CD4-positive, alpha-beta memory T cell (primary cell): ENCODE measurements at regions not wholly inside any gene's neighbourhood (a gene's known extent, or its start where the extent isn't known, plus 50 kb on each side); places are given as distances from the start of the nearest gene placed in this dataset.
"Not testable (repeated sequence)": the region's sequence is repeated elsewhere in the genome, so short reads cannot be mapped to it uniquely, and the experiment has no call there.

Experiments used
- CTCF ChIA-PET: fragments of 350-600 bp; sonication (Branson Sonifier 250); formaldehyde crosslinking; loops from one replicate; lab custom pipeline; 2021; ENCODE audit warnings: inconsistent platforms; ENCODE audit not compliant: partially characterized antibody; lab: Charles Lee
- POLR2A ChIA-PET: fragments of 350-600 bp; sonication (Branson Sonifier 250); formaldehyde crosslinking; loops from one replicate; lab custom pipeline; 2021; ENCODE audit not compliant: partially characterized antibody; lab: Charles Lee
- DNase-seq, 5 donors: peaks; one replicate each; pipeline versions ENCODE4 v3.0.0 to v3.0.0-alpha.2; 2020 to 2022; ENCODE audit warnings: mixed read lengths in 1 of 5
- H3K27ac ChIP-seq: one replicate; pipeline ENCODE4 v1.7.0; 2013; ENCODE audit warnings: low read depth, low read length
- H3K27me3 ChIP-seq: 2 replicates; pipeline ENCODE4 v1.7.0; 2013; ENCODE audit warnings: mild to moderate bottlenecking, low read length, moderate library complexity; ENCODE audit not compliant: insufficient read depth
- H3K36me3 ChIP-seq: 2 replicates; pipeline ENCODE4 v1.7.0; 2013; ENCODE audit warnings: mild to moderate bottlenecking, low read length, moderate library complexity; ENCODE audit not compliant: insufficient read depth
- H3K4me1 ChIP-seq: 2 replicates; pipeline ENCODE4 v1.7.0; 2013; ENCODE audit warnings: mild to moderate bottlenecking, low read length, moderate library complexity; ENCODE audit not compliant: insufficient read depth
- H3K4me3 ChIP-seq, 2 donors: one replicate each; pipeline ENCODE4 v1.7.0; 2013; ENCODE audit warnings: low read length in 2 of 2, mild to moderate bottlenecking in 1 of 2
- H3K9me3 ChIP-seq, 2 donors: one replicate each; pipeline ENCODE4 v1.7.0; 2013; ENCODE audit warnings: low read length in 2 of 2, control low read depth in 1 of 2; ENCODE audit not compliant: control insufficient read depth in 1 of 2
- H3K27ac Mint-ChIP-seq, 7 donors: one replicate each; pipeline ENCODE4 v1.8.0; 2020 to 2021; ENCODE audit warnings: mixed read lengths in 7 of 7, mild to moderate bottlenecking in 6 of 7, inconsistent platforms in 3 of 7, moderate library complexity in 3 of 7
- H3K27me3 Mint-ChIP-seq, 2 donors: one replicate each; pipeline ENCODE4 v1.8.0; 2020 to 2021; ENCODE audit warnings: mixed read lengths in 2 of 2
- H3K36me3 Mint-ChIP-seq, 2 donors: one replicate each; pipeline ENCODE4 v1.8.0; 2020 to 2021; ENCODE audit warnings: mixed read lengths in 2 of 2, inconsistent platforms in 1 of 2, mild to moderate bottlenecking in 1 of 2
- H3K4me1 Mint-ChIP-seq, 4 donors: one replicate each; pipeline ENCODE4 v1.8.0; 2020 to 2021; ENCODE audit warnings: mixed read lengths in 4 of 4, mild to moderate bottlenecking in 1 of 4
- H3K4me3 Mint-ChIP-seq, 8 donors: one replicate each; pipeline ENCODE4 v1.8.0; 2020 to 2021; ENCODE audit warnings: mixed read lengths in 8 of 8, mild to moderate bottlenecking in 7 of 8, moderate library complexity in 6 of 8, inconsistent platforms in 3 of 8
- H3K9me3 Mint-ChIP-seq, 8 donors: one replicate each; pipeline ENCODE4 v1.8.0; 2020 to 2021; ENCODE audit warnings: mixed read lengths in 8 of 8, mild to moderate bottlenecking in 5 of 8, inconsistent platforms in 3 of 8, moderate library complexity in 1 of 8
- intact Hi-C: fragments of 100-400 bp; cut with micrococcal nuclease; formaldehyde crosslinking; loops from one replicate; pipeline ENCODE4 v1.15.1; 2023

- intact Hi-C loops, H3K9me3 Mint-ChIP-seq, DNase-seq, POLR2A ChIA-PET, H3K4me3 ChIP-seq, H3K9me3 ChIP-seq, CTCF ChIA-PET, H3K36me3 ChIP-seq, H3K27ac Mint-ChIP-seq, H3K4me1 ChIP-seq, H3K27me3 Mint-ChIP-seq, H3K27ac ChIP-seq, H3K4me1 Mint-ChIP-seq, H3K27me3 ChIP-seq, H3K36me3 Mint-ChIP-seq, H3K4me3 Mint-ChIP-seq: not testable (repeated sequence)
Measured at GRCh38 chr2:55124682-55125081, 74.4 kb upstream of the RTN4 start.

GRCh38 chr2:55123851-55124269 lies 73.6 kb upstream of the RTN4 start:
- peaks cover 0 to 5% (median 0%) of the 10 kb centered on the region in 8 donors for H3K9me3 Mint-ChIP-seq
- POLR2A ChIA-PET = no interaction called here
- intact Hi-C loops = no loop called here
- peaks cover 0 to 2% (median under 1%) of the 10 kb centered on the region in 4 donors for H3K4me1 Mint-ChIP-seq
- no peak overlapping the region for H3K4me3 ChIP-seq
- H3K27ac ChIP-seq = no peak overlapping the region
- peak overlapping the region in 1 of 7 donors; percentile 30 for H3K27ac Mint-ChIP-seq
- no peaks in the 10 kb centered on the region for H3K4me1 ChIP-seq
- no peaks in the 10 kb centered on the region for H3K27me3 ChIP-seq
- DNase-seq = no peak
- no peaks in the 10 kb centered on the region for H3K36me3 ChIP-seq
- H3K9me3 ChIP-seq = no peaks in the 10 kb centered on the region
- H3K4me3 Mint-ChIP-seq = no peak overlapping the region
- H3K36me3 Mint-ChIP-seq = no peaks in the 10 kb centered on the region
- CTCF ChIA-PET = no interaction called here
- H3K27me3 Mint-ChIP-seq = no peaks in the 10 kb centered on the region

GRCh38 chr2:55120634-55121359 lies 70.5 kb upstream of the RTN4 start:
- no peak for DNase-seq
- no peaks in the 10 kb centered on the region for H3K27me3 ChIP-seq
- peaks cover 0 to 5% (median 0%) of the 10 kb centered on the region in 8 donors for H3K9me3 Mint-ChIP-seq
- H3K4me3 Mint-ChIP-seq = no peak overlapping the region
- peaks cover 0 to 5% (median 1%) of the 10 kb centered on the region in 4 donors for H3K4me1 Mint-ChIP-seq
- H3K9me3 ChIP-seq = no peaks in the 10 kb centered on the region
- no peaks in the 10 kb centered on the region for H3K4me1 ChIP-seq
- H3K36me3 Mint-ChIP-seq = no peaks in the 10 kb centered on the region
- H3K27me3 Mint-ChIP-seq = peaks cover 0 to 3% of the 10 kb centered on the region in 2 donors
- no peaks in the 10 kb centered on the region for H3K36me3 ChIP-seq
- ChIA-PET POLR2A (no interaction called here), CTCF (interaction anchor here (0.9 kb wide), 1 partner anchor 69 kb away, joined by 3 read pairs; no protein-coding TSS in a partner anchor)
- intact Hi-C loops = no loop called here
- no peak overlapping the region for H3K4me3 ChIP-seq
- H3K27ac ChIP-seq = no peak overlapping the region
- H3K27ac Mint-ChIP-seq = no peak overlapping the region

GRCh38 chr2:55119711-55120487 lies 69.6 kb upstream of the RTN4 start:
- intact Hi-C loops = no loop called here
- H3K27me3 ChIP-seq = no peaks in the 10 kb centered on the region
- H3K4me3 ChIP-seq = no peak overlapping the region
- no peak overlapping the region for H3K4me3 Mint-ChIP-seq
- CTCF ChIA-PET = no interaction called here
- POLR2A ChIA-PET = interaction anchor here (1.0 kb wide), 1 partner anchor 11 kb away, joined by 3 read pairs; no protein-coding TSS in a partner anchor
- H3K27ac Mint-ChIP-seq = no peak overlapping the region
- H3K9me3 Mint-ChIP-seq = peaks cover 0 to 3% (median 0%) of the 10 kb centered on the region in 8 donors
- no peaks in the 10 kb centered on the region for H3K9me3 ChIP-seq
- no peaks in the 10 kb centered on the region for H3K36me3 ChIP-seq
- H3K27ac ChIP-seq = no peak overlapping the region
- H3K27me3 Mint-ChIP-seq = peaks cover 0 to 3% of the 10 kb centered on the region in 2 donors
- H3K4me1 ChIP-seq = no peaks in the 10 kb centered on the region
- H3K4me1 Mint-ChIP-seq = peaks cover 0 to 5% (median 1%) of the 10 kb centered on the region in 4 donors
- no peak for DNase-seq
- no peaks in the 10 kb centered on the region for H3K36me3 Mint-ChIP-seq

GRCh38 chr2:55118643-55119083 lies 68.4 kb upstream of the RTN4 start:
- peak overlapping the region in 1 of 8 donors; percentile 26 for H3K4me3 Mint-ChIP-seq
- POLR2A ChIA-PET = no interaction called here
- H3K27ac Mint-ChIP-seq = peak overlapping the region in 3 of 7 donors; percentile 30 to 47 (median 31)
- peaks cover 0 to 5% (median 1%) of the 10 kb centered on the region in 4 donors for H3K4me1 Mint-ChIP-seq
- CTCF ChIA-PET = interaction anchor here (1.4 kb wide), 1 partner anchor 56 kb away, joined by 4 read pairs; no protein-coding TSS in a partner anchor
- peaks cover 0 to 3% of the 10 kb centered on the region in 2 donors for H3K27me3 Mint-ChIP-seq
- DNase-seq = no peak
- Histone ChIP-seq H3K4me1 (no peaks in the 10 kb centered on the region), H3K27ac (no peak overlapping the region), H3K36me3 (no peaks in the 10 kb centered on the region), H3K4me3 (no peak overlapping the region), H3K9me3 (no peaks in the 10 kb centered on the region), H3K27me3 (no peaks in the 10 kb centered on the region)
- H3K36me3 Mint-ChIP-seq = no peaks in the 10 kb centered on the region
- intact Hi-C loops = no loop called here
- H3K9me3 Mint-ChIP-seq = no peaks in the 10 kb centered on the region

GRCh38 chr2:55116966-55117365 lies 66.7 kb upstream of the RTN4 start:
- Histone ChIP-seq H3K4me1 (no peaks in the 10 kb centered on the region), H3K27ac (no peak overlapping the region), H3K27me3 (no peaks in the 10 kb centered on the region), H3K9me3 (no peaks in the 10 kb centered on the region), H3K4me3 (no peak overlapping the region), H3K36me3 (no peaks in the 10 kb centered on the region)
- POLR2A ChIA-PET = no interaction called here
- intact Hi-C loops = no loop called here
- Mint-ChIP-seq H3K27ac (no peak overlapping the region), H3K36me3 (no peaks in the 10 kb centered on the region), H3K27me3 (peaks cover 0 to 3% of the 10 kb centered on the region in 2 donors), H3K4me3 (no peak overlapping the region), H3K9me3 (no peaks in the 10 kb centered on the region), H3K4me1 (peaks cover 0 to 5% (median 1%) of the 10 kb centered on the region in 4 donors)
- CTCF ChIA-PET = no interaction called here
- DNase-seq = no peak

GRCh38 chr2:55116598-55116964 lies 66.3 kb upstream of the RTN4 start:
- Mint-ChIP-seq H3K9me3 (no peaks in the 10 kb centered on the region), H3K36me3 (no peaks in the 10 kb centered on the region), H3K4me3 (no peak overlapping the region), H3K4me1 (peaks cover 0 to 5% (median 1%) of the 10 kb centered on the region in 4 donors), H3K27me3 (peaks cover 0 to 3% of the 10 kb centered on the region in 2 donors), H3K27ac (no peak overlapping the region)
- Histone ChIP-seq H3K36me3 (no peaks in the 10 kb centered on the region), H3K9me3 (no peaks in the 10 kb centered on the region), H3K4me1 (no peaks in the 10 kb centered on the region), H3K4me3 (no peak overlapping the region), H3K27ac (no peak overlapping the region), H3K27me3 (no peaks in the 10 kb centered on the region)
- DNase-seq = no peak
- intact Hi-C loops = no loop called here
- ChIA-PET CTCF (no interaction called here), POLR2A (no interaction called here)
